Effector memory CD4-positive, alpha-beta T cell (primary cell): ENCODE measurements at regions not wholly inside any gene's neighbourhood (a gene's known extent, or its start where the extent isn't known, plus 50 kb on each side); places are given as distances from the start of the nearest gene placed in this dataset.
"Not testable (repeated sequence)": the region's sequence is repeated elsewhere in the genome, so short reads cannot be mapped to it uniquely, and the experiment has no call there.

Experiments
- DNase-seq, 3 donors: peaks; one replicate each; pipeline ENCODE4 v3.0.0-alpha.2; 2020
- H3K27ac ChIP-seq: 2 replicates; pipeline ENCODE4 v1.7.0; 2013; ENCODE audit warnings: mild to moderate bottlenecking, low read length, moderate library complexity; ENCODE audit not compliant: insufficient read depth, poor library complexity, severe bottlenecking
- H3K27me3 ChIP-seq: replicated peaks from 2 replicates; pipeline ENCODE4 v1.7.0; 2013; ENCODE audit warnings: mild to moderate bottlenecking, low read length; ENCODE audit not compliant: insufficient read depth, control insufficient read depth, poor library complexity, severe bottlenecking
- H3K36me3 ChIP-seq: 2 replicates; pipeline ENCODE4 v1.7.0; 2013; ENCODE audit warnings: mild to moderate bottlenecking, low read length, moderate library complexity; ENCODE audit not compliant: control insufficient read depth, insufficient read depth
- H3K4me1 ChIP-seq: 2 replicates; pipeline ENCODE4 v1.7.0; 2013; ENCODE audit warnings: low read length, mild to moderate bottlenecking; ENCODE audit not compliant: control insufficient read depth, insufficient read depth, poor library complexity, severe bottlenecking
- H3K4me3 ChIP-seq: 2 replicates; pipeline ENCODE4 v1.7.0; 2013; ENCODE audit warnings: low read length, low read depth, mild to moderate bottlenecking; ENCODE audit not compliant: insufficient read depth, poor library complexity, severe bottlenecking
- H3K9me3 ChIP-seq: 2 replicates; pipeline ENCODE4 v1.7.0; 2013; ENCODE audit warnings: mild to moderate bottlenecking, low read length, moderate library complexity; ENCODE audit not compliant: control insufficient read depth

- no peak for DNase-seq
- no peaks in the 10 kb centered on the region for H3K36me3 ChIP-seq
- H3K9me3 ChIP-seq = no peaks in the 10 kb centered on the region
- H3K27me3 ChIP-seq = no peaks in the 10 kb centered on the region
- no peak overlapping the region for H3K4me3 ChIP-seq
- no peak overlapping the region for H3K27ac ChIP-seq
- no peaks in the 10 kb centered on the region for H3K4me1 ChIP-seq
These were observed 592.2 kb downstream of the REEP3 start for GRCh38 chr10:64113375-64113774.

GRCh38 chr10:64113792-64114191, 592.6 kb downstream of the REEP3 start:
- Histone ChIP-seq H3K27ac (no peak overlapping the region), H3K27me3 (no peaks in the 10 kb centered on the region), H3K36me3 (no peaks in the 10 kb centered on the region), H3K4me3 (no peak overlapping the region), H3K9me3 (no peaks in the 10 kb centered on the region), H3K4me1 (no peaks in the 10 kb centered on the region)
- DNase-seq = no peak

- DNase-seq = no peak
These were observed 594.3 kb downstream of the REEP3 start for GRCh38 chr10:64115471-64115870.

GRCh38 chr10:64115908-64116643, 594.9 kb downstream of the REEP3 start:
- H3K36me3 ChIP-seq = no peaks in the 10 kb centered on the region
- H3K27ac ChIP-seq = no peak overlapping the region
- H3K9me3 ChIP-seq = no peaks in the 10 kb centered on the region
- no peak overlapping the region for H3K4me3 ChIP-seq
- no peak for DNase-seq
- no peaks in the 10 kb centered on the region for H3K4me1 ChIP-seq
- no peaks in the 10 kb centered on the region for H3K27me3 ChIP-seq

More at GRCh38 chr10:64115471-64115870, 594.3 kb downstream of the REEP3 start:
- Histone ChIP-seq H3K4me3 (no peak overlapping the region), H3K27ac (no peak overlapping the region), H3K27me3 (no peaks in the 10 kb centered on the region), H3K9me3 (no peaks in the 10 kb centered on the region), H3K36me3 (no peaks in the 10 kb centered on the region), H3K4me1 (no peaks in the 10 kb centered on the region)

- Histone ChIP-seq H3K27ac (no peak overlapping the region), H3K4me1 (no peaks in the 10 kb centered on the region), H3K36me3 (no peaks in the 10 kb centered on the region), H3K4me3 (no peak overlapping the region), H3K9me3 (no peaks in the 10 kb centered on the region), H3K27me3 (no peaks in the 10 kb centered on the region)
- DNase-seq = no peak
These were observed 595.5 kb downstream of the REEP3 start for GRCh38 chr10:64116707-64117106.

- Histone ChIP-seq H3K4me1 (no peaks in the 10 kb centered on the region), H3K27me3 (no peaks in the 10 kb centered on the region), H3K27ac (no peak overlapping the region), H3K4me3 (no peak overlapping the region), H3K36me3 (no peaks in the 10 kb centered on the region), H3K9me3 (no peaks in the 10 kb centered on the region)
- no peak for DNase-seq
These were observed 597.5 kb downstream of the REEP3 start for GRCh38 chr10:64118736-64119135.

- not testable (repeated sequence) for H3K4me1 ChIP-seq, H3K9me3 ChIP-seq, H3K27me3 ChIP-seq, DNase-seq, H3K4me3 ChIP-seq, H3K27ac ChIP-seq, H3K36me3 ChIP-seq
These were observed 599.2 kb downstream of the REEP3 start for GRCh38 chr10:64120301-64120980.

GRCh38 chr10:64130152-64130551, 609.0 kb downstream of the REEP3 start:
- Histone ChIP-seq H3K27ac (no peak overlapping the region), H3K9me3 (no peaks in the 10 kb centered on the region), H3K36me3 (no peaks in the 10 kb centered on the region), H3K4me1 (no peaks in the 10 kb centered on the region), H3K27me3 (no peaks in the 10 kb centered on the region), H3K4me3 (no peak overlapping the region)
- DNase-seq = no peak

GRCh38 chr10:64134676-64135075, 613.5 kb downstream of the REEP3 start:
- H3K4me3 ChIP-seq = no peak overlapping the region
- H3K4me1 ChIP-seq = no peaks in the 10 kb centered on the region
- no peaks in the 10 kb centered on the region for H3K36me3 ChIP-seq
- H3K27me3 ChIP-seq = no peaks in the 10 kb centered on the region
- DNase-seq = no peak
- no peaks in the 10 kb centered on the region for H3K9me3 ChIP-seq
- H3K27ac ChIP-seq = no peak overlapping the region

GRCh38 chr10:64142395-64142794, 621.2 kb downstream of the REEP3 start:
- no peak for DNase-seq
- H3K27ac ChIP-seq = no peak overlapping the region
- H3K36me3 ChIP-seq = no peaks in the 10 kb centered on the region
- H3K9me3 ChIP-seq = no peaks in the 10 kb centered on the region
- no peaks in the 10 kb centered on the region for H3K27me3 ChIP-seq
- no peaks in the 10 kb centered on the region for H3K4me1 ChIP-seq
- H3K4me3 ChIP-seq = no peak overlapping the region
